ENCODE measurements at regions not wholly inside any gene's neighbourhood (a gene's known extent, or its start where the extent isn't known, plus 50 kb on each side); places are given as distances from the start of the nearest gene placed in this dataset.

DNA sequence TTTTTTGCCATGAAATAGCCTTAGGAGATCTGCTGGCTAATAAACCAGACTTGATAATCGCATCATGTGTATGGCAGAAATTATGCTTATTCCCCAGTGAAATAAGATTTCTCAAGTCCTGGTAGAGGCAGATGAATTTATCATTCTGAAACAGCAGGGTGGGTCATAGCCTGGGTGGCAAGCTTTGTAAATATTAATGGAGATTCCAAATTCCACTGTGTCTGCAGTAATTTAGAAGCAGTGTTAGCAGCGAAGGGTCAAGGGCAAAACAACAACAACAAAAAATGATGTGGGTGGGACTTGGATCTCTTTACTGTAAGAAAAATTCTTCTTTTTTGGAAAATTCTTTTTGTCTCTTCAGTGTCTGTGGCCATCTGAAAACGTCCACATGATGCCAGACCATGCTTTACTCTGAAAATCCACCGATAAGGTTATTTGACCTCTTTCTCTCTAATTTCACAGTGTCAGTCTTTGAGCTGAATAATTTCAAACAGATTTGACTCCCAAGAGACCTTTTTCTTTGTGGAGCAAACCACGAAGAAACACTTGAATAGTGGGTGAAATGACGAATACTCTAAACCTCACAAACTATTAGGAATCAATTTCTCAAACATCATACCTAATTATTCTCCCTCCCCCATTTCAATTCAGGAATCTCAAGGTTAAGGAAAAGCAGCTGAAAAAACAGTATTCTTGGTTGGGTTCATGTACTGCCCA is 106.0 kb upstream of the RPS23 start:
- no peak overlapping the region for H3K4me3 Mint-ChIP-seq
- no peaks in the 10 kb centered on the region for H3K27me3 Mint-ChIP-seq (ENCODE audit: low read depth)
- DNase-seq (ENCODE audit: low read depth, low spot score): no peak
- H3K9me3 Mint-ChIP-seq: peaks cover 1% of the 10 kb centered on the region
- H3K36me3 Mint-ChIP-seq (ENCODE audit: low read depth): peaks cover under 1% of the 10 kb centered on the region
- no peak overlapping the region for H3K27ac Mint-ChIP-seq (ENCODE audit: unreplicated experiment)
- TF ChIP-seq, protein P1, sequence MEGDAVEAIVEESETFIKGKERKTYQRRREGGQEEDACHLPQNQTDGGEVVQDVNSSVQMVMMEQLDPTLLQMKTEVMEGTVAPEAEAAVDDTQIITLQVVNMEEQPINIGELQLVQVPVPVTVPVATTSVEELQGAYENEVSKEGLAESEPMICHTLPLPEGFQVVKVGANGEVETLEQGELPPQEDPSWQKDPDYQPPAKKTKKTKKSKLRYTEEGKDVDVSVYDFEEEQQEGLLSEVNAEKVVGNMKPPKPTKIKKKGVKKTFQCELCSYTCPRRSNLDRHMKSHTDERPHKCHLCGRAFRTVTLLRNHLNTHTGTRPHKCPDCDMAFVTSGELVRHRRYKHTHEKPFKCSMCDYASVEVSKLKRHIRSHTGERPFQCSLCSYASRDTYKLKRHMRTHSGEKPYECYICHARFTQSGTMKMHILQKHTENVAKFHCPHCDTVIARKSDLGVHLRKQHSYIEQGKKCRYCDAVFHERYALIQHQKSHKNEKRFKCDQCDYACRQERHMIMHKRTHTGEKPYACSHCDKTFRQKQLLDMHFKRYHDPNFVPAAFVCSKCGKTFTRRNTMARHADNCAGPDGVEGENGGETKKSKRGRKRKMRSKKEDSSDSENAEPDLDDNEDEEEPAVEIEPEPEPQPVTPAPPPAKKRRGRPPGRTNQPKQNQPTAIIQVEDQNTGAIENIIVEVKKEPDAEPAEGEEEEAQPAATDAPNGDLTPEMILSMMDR (conservative IDR thresholded peaks at IDR 0.05): no peak
- peaks cover 24% of the 10 kb centered on the region for H3K4me1 Mint-ChIP-seq

DNA sequence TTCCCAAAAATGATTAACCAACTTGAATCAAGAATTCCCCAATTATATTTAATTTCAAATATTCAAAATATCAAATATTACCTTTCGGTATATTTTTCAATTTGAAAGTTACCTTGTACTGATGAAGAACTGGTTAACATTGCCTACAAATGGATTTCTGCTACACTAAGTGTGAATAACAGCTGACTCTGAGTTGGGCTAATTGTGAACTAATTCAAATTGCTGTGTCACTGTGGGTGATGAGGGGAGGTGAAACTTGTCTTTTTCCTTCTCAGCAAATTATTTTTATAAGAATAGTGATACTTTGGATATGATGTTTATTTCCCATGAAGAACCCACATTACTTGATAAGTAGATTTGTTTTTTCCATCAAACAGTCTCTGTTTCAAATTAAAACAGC is 103.4 kb upstream of the RPS23 start:
- TF ChIP-seq, protein P1 (conservative IDR thresholded peaks at IDR 0.05): no peak
- H3K4me1 Mint-ChIP-seq: peaks cover 24% of the 10 kb centered on the region
- H3K36me3 Mint-ChIP-seq (ENCODE audit: low read depth): peaks cover 7% of the 10 kb centered on the region
- H3K27ac Mint-ChIP-seq (ENCODE audit: unreplicated experiment): no peak overlapping the region
- no peak overlapping the region for H3K4me3 Mint-ChIP-seq
- H3K27me3 Mint-ChIP-seq (ENCODE audit: low read depth): no peaks in the 10 kb centered on the region
- no peak for DNase-seq (ENCODE audit: low read depth, low spot score)
- H3K9me3 Mint-ChIP-seq: peaks cover 9% of the 10 kb centered on the region

DNA sequence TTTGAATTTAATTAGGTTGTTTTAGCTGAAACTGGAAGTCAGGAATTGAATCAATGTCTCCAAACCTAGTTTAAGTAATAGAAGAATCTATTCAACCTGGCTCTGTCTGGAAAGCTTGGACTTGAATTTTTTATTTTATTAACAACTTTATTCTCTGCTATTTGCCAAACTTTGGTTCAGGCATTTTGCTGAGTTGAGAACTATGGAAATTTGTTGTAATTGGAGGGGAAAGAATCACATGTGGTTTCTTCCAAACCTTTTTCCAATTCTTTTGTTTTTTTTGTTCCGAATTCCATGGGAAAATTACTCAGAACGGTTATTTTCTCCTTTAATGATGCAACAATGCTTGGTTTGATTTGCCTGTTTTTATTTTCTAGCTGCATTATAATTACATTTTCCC is 98.2 kb upstream of the RPS23 start:
- Mint-ChIP-seq H3K4me3 (no peak overlapping the region), H3K4me1 (no peaks in the 10 kb centered on the region), H3K27me3 (ENCODE audit: low read depth) (no peaks in the 10 kb centered on the region), H3K36me3 (ENCODE audit: low read depth) (peaks cover 7% of the 10 kb centered on the region), H3K27ac (ENCODE audit: unreplicated experiment) (no peak overlapping the region), H3K9me3 (peaks cover 15% of the 10 kb centered on the region)
- TF ChIP-seq, protein P1 (conservative IDR thresholded peaks at IDR 0.05): no peak
- DNase-seq (ENCODE audit: low read depth, low spot score): no peak

DNA sequence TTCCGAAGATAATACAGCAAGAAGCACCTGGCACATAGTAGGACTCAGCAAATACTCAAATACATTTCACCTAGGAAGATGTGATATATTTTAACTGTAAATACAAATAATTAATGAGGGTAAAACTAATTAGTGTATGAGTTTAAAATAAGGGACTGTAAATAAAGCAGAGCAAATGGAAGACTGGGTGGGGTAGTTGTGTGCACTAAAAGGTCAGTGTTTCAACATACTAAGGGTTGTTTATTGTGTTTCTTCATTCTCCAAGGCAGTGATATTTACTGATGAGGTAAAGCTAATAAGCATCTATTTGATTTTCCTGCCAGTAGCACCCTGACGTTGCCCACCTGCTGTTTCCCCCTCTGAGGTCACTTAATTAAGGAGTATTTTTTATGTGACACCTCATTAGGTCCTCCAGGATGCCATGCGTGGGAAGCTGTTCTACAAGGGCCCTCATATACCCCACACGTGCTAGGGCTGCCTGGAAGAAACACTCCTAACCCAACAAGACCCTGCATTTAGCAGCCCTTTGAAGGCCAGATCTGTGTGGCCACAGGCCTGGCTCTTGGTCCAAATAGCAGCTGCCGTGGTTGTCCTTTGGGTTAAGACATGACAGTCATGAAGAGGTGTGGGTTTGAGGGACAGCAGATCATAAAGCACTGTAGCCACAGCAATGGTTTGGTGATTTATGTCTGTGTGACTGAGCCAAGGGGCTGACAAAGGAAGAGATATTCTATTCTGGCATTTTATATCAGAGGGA is 97.5 kb upstream of the RPS23 start:
- Mint-ChIP-seq H3K27me3 (ENCODE audit: low read depth) (no peaks in the 10 kb centered on the region), H3K36me3 (ENCODE audit: low read depth) (peaks cover 7% of the 10 kb centered on the region)

DNA sequence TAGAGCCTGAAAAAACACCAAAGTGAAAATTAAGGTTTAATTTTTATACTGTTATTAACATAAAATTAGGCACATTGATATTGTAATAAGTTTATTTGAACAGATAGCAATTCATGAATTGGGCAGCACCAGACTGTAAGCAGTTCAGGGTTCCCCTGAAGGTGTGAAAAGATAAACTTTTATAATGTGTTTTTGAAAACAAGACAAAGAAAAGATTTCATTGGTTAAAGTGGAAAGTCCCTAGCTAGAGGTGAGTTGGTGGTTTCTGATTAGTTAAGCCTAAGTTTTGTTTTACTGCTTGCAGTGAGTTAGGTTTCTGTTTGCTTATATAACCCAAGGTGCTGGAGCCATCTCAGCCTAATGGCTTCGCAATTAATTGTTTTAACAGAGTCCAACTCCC is 96.5 kb upstream of the RPS23 start:
- peaks cover 15% of the 10 kb centered on the region for H3K9me3 Mint-ChIP-seq
- no peaks in the 10 kb centered on the region for H3K27me3 Mint-ChIP-seq (ENCODE audit: low read depth)
- H3K4me1 Mint-ChIP-seq: no peaks in the 10 kb centered on the region
- H3K36me3 Mint-ChIP-seq (ENCODE audit: low read depth): peaks cover 7% of the 10 kb centered on the region
- TF ChIP-seq, protein P1 (conservative IDR thresholded peaks at IDR 0.05): no peak
- H3K27ac Mint-ChIP-seq (ENCODE audit: unreplicated experiment): no peak overlapping the region
- H3K4me3 Mint-ChIP-seq: no peak overlapping the region
- no peak for DNase-seq (ENCODE audit: low read depth, low spot score)

More for the DNA sequence above, 97.5 kb upstream of the RPS23 start:
- Mint-ChIP-seq H3K9me3 (peaks cover 15% of the 10 kb centered on the region), H3K4me3 (no peak overlapping the region), H3K4me1 (no peaks in the 10 kb centered on the region), H3K27ac (ENCODE audit: unreplicated experiment) (no peak overlapping the region)
- DNase-seq (ENCODE audit: low read depth, low spot score): no peak
- TF ChIP-seq, protein P1 (conservative IDR thresholded peaks at IDR 0.05): no peak

All from neural crest cell (in vitro differentiated cells).